ELF-1 (cell line): ENCODE measurements at regions not wholly inside any gene's neighbourhood (a gene's known extent, or its start where the extent isn't known, plus 50 kb on each side); places are given as distances from the start of the nearest gene placed in this dataset.
A peak's percentile ranks its signal among the peaks of the same experiment; 100 is the strongest.
"Not testable (repeated sequence)": the region's sequence is repeated elsewhere in the genome, so short reads cannot be mapped to it uniquely, and the experiment has no call there.

Source experiments
- DNase-seq: peaks from one replicate; pipeline ENCODE4 v3.0.0-alpha.2; 2016; ENCODE audit warnings: low read depth, low spot score

DNA sequence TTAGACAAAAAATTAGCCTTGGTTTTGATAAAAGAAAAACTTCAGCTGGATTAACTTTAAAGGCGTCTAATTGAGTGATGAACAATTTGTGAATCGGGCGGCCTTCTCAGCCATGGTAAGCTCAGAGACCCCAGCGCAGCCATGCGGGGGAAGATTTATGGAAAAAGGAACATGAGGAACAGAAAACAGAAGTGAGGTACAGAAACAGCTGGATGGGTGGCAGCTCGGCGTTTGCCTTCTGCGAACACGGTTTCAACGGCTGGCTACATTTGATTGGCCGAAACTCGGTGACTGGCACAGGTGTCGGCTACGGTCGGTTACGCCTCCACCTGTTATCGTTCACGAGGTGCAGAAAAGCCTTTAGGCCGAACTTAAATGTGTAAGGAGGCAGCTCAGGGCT lies 401.4 kb upstream of the FAT1 start:
- no peak for DNase-seq

DNA sequence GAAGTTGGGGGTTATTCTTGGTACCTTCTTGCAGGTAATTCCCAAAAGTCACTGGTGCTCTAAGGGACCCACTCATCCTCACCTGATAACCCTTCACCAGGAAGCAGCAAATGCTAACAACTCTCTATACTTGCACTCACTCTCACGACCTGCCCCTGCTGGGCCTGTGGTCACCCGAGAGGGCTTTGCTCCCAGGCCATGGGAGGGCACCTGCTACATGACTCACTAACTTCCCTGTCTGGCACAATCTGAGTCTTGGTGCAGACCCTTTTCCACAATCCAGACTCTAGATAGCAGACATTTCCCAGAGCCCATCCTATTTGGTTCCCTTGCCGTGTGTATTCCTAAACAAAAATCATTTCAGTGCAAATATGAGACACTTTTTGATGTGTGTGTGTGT lies 403.8 kb upstream of the FAT1 start:
- no peak for DNase-seq

DNA sequence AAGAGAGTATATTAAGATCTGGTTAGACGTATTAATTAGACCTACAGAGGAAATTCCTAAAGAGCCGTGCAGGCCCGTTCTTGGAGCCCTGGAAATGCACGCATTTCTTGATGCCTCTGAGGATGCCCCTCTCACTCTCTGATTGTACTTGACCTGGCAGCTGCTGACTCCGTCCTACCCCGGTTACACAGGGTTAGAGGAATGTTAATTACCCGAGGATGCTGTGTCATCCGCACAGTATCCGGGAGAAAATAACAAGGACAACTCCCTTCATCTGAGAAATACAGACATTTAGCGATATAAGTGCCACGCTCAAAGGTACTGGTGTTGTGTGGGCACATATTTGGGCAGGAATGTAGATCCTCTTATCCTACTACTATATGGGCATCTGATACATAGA lies 404.6 kb upstream of the FAT1 start:
- peak; percentile 4 for DNase-seq

DNA sequence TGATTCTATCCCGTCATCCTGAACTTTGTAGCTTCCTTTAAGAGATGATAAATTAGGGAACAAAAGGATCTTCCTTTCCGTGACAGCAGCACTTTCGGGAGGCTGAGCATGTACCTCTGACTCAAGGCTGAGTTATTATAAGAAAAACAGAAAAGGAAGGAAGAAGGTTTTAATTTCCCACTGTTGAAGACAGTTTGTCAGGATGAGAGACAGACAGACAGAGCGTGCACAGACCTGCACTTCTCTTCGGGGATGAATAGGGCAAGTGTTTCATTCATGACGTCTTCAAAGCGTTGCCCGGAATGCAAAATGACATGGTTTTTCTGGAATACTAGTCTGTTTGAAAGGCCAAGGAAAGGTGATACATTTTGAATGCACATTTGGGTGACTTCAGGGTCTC lies 405.3 kb upstream of the FAT1 start:
- DNase-seq: no peak

DNA sequence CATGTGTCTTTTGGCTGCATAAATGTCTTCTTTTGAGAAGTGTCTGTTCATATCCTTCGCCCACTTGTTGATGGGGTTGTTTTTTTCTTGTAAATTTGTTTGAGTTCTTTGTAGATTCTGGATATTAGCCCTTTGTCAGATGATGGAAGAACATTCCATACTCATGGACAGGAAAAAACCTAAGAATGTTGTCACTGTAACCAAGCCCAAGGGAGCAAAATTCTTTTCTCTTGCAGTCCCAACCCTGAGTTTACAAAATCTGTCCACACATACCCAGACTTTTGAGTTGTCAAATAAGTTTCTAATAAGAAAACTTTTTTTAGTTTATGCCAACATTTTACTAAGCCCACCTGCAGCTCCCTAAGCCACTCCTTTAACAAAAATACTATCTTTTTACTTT lies 408.2 kb upstream of the FAT1 start:
- not testable (repeated sequence) for DNase-seq

DNA sequence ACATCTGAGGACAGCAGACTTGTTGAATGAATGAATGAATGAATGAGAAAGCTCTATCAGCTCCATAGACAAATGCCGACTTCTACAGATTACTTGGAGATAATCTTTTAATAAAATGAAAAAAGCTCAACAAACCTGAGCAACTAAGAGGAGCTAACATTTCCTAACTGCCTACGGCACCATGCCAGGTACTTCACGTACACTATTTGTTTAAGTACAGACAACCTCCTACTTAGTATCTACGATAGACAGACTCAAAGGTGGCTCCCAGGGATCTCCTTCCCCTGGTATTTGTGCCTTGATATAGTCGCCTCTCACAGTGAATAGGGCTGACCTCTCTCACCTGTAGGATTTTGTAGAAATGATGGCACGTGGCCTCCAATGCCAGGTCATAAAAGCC lies 412.2 kb upstream of the FAT1 start:
- DNase-seq: no peak

DNA sequence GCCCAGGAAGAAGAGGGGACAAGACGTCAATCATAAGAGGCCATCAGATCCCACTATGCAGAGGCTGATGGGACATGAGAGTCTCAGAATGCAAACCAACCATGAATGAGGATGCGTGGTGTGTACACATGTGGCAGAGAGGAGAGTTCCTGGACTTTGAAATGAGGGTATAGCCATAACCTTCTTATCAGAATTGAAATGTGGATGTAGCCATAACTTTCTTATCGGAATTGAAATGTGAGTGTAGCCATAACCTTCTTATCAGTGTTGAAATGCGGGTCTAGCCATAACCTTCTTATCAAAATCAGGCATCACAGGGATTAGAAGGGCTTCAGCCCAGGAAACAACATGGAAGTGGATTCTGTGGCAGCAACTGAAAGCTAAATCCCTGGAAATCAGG lies 415.5 kb upstream of the FAT1 start:
- no peak for DNase-seq

DNA sequence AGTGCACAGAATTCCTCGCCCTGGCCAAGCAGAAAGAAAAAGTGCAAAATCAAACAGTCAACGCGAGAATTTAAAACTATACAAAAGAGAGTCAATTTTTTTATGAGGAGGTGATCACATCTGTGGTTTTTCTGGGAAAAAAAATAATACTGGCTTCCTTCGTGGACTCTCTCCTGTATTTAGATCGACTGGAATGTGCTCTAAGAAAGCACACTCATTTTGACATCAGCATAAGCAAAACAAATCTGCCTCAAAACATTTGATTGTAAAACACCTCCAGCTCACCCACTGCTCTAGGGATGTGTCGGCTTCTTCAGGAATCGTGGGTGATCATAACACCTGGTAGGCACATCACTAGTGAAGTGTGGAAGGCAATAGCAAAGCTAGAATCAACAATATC lies 417.4 kb upstream of the FAT1 start:
- DNase-seq: no peak

DNA sequence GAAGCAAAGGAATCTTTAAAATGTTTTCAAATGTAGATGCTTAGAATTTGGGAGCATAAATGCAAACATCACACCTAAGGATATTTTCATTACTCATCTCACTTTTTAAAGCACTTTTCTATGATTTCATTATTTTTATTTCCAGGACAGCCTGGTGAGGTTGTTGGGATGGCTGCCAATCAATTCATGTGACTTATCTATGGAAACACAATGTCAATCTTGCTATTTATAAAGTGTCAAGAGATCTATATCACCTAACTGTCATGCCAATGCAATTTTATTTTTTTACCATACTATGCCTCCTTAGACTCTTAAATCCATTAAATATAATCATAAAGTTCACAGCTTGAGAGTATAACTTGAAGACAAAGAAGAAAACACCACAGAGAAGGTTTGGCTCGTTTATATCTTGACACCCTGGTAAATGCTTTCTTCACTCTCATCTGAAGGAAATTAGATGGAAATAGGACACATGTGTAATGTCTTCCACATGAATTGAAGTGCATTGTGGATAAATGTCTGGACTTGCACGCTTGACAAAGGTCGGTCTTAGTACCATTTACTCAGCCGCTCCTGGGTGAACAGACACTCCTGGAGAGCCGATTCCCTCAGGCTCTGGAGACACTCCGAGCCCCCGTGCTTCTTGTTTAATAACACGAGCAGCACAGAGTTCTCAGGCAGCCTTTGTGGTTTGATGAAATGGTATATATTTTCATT lies 425.7 kb upstream of the FAT1 start:
- no peak for DNase-seq

DNA sequence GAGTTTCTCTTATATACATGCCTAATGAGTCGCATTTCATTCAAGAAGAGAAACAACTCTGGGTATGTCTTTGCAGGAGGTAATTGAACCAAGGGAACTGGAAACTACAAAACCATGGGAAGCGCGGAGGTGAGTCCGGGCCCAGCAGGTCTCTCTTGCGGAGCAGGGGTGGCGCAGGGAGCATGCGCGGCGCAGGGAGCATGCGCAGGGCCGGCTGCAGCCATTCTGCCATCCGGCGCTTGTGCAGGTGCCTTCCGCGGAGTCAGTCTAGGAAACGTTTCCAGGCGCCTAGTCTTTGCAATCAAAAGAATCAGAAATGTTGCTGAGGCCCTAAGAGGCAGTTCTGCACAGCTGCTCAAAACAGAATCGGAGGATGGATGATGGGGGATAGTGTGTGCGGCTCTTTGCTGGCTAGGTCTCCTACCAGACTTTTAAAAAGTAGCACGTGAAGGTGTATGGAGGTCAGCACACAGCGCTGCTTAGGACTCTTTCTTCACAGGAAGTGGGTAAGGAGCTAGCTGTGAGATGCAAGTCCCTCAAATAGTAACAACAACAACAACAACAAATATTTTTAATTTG lies 433.8 kb upstream of the FAT1 start:
- DNase-seq: no peak

DNA sequence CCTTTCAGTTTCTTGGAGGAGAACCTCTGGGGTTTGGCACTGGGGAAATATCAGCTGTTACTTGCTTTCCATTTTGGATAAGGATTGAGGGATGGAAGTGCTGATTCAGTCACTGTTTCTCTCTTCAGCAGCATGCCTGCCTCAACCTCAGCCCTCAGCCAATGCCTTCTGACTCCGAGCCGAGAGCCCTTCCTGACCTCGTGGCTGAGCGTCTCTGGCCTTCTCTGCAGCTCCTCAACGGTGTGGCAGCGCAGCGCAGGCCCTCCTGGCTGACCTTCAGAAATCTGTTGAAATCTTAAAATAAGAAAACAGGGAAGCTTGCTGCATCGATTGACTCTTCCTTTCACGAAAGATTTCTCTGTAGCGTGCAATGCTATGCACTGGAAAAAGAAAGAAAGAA lies 434.3 kb upstream of the FAT1 start:
- no peak for DNase-seq

DNA sequence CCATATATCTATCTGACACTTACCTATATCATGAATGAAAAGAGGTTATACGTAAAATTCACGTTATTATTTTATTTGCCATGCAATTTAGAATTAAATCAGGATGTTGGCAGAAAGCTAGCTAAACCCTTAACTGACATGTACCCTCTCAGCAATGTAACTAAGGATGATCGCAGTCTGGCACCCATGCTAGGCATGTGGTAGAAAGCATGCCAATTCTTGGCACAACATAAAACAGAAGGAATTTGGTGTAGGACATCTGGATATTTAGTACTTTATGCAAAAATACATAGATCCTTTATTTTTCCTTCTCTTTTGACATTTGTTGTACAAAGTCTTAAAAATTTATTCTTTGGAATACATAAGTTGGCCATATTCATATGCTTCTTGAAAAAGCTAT lies 436.8 kb upstream of the FAT1 start:
- DNase-seq: no peak

DNA sequence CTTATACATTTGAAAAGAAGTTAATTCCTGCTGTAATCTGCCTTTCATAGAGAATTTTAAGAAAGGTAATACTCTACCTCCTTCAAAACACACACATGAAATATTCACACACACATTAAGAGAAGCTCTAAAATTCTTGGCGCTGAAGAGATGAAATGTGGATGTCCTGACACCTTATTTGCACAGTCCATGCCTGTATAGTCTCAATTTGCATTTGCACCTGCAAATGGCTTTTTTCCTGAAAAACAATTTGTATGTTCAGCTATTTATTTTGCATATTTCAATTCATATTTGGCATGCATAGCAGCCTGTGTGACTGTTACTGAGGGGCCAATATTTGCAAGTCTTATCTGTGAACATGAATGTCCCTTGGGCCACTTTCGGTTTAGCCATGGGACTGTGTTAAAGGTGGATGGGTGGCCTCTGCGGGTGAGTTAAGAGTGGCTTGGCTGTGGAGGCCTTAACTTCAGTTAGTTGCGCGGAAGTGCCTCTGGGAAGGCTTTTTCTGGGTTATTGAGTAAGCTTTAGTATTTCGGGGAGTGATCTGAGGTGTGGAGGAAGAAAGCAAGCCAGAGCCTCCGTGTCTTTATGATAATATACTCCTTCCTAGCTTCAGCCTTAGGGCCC lies 443.3 kb upstream of the FAT1 start:
- no peak for DNase-seq

DNA sequence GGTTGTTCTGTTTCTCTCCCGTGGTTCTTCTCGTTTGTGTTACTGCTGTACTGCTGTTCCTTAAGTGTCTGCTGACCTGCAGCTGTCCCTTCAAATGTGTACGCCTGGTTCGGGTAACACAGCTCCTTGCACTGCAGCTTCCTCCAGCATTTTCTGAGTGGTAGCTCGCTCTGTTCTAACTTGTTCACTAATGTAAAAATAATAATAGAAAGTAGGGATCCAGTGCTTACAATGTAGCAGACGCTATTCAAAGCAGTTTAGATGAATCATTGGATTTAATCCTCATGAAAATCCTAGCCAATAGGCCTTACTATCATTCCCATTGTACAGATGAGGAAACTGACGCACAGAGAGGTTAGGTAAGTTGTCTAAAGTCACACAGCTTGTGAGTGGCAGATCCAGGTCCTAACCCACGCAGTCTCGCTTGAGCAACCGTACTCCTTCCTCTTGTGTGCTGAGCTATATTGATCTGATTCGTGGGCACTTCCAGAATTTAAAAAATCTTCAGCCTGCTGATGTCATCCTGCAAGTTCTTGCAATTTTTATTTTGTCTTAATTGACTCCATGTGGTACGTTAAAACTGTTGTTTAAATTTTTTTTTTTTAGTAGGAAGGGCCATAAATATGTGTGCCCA lies 448.2 kb upstream of the FAT1 start:
- DNase-seq: no peak

DNA sequence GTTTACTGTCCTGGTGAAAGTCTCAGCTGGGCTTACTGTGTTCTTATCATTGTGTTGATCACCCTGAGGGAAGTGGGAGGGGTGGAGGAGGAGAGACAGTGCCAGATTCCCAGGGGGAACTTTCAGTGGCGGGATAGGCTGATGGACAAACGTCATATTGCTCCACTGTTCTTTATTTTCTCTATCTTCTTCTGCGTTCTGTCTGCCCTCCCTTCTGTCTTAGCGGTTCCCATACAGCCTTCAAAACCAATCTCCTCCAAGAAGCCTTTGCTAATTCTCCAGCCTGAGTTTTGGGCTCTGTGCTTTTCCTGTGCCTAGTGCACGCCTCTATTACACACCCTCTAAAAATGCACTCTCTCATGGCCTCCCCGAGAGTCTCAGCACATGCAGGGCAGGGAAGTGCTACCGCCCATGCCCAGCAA lies 448.7 kb upstream of the FAT1 start:
- DNase-seq: peak; percentile 47

DNA sequence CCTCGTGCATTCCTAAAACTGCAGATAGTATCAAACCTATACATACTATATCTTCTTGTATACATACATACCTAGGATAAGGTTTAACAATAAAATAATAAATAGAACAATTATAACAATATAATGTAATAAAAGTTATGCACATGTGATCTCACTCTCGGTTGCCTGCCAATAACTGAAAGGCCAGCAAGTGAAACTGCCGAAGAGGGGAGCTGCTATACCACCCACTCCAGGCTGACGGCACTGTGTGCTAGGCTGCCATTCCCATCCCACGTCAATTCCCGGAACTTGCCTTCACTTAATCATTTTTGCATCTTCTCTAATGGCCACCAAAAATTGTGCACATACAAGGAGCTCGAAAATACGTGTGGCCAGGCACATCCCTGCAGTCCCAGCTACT lies 451.1 kb upstream of the FAT1 start:
- DNase-seq: no peak

DNA sequence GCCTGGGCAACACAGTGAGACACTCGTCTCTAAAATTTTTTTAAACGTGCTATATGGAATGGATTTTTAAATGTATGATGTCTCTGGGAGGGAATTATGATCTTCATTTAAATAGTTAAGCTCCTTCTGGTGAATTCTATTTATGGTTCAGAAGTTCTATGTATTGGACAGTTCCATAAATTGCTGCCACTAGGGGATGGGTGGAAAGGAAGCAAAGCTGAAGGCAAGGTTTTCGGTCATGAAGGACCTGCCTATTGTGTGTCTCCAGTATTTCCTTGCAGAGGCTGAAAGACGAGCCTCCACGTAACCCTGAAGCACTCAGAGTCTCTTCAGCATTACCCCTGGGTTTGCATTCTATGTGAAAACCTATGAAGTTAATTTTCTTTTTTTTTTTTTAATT lies 451.5 kb upstream of the FAT1 start:
- no peak for DNase-seq

DNA sequence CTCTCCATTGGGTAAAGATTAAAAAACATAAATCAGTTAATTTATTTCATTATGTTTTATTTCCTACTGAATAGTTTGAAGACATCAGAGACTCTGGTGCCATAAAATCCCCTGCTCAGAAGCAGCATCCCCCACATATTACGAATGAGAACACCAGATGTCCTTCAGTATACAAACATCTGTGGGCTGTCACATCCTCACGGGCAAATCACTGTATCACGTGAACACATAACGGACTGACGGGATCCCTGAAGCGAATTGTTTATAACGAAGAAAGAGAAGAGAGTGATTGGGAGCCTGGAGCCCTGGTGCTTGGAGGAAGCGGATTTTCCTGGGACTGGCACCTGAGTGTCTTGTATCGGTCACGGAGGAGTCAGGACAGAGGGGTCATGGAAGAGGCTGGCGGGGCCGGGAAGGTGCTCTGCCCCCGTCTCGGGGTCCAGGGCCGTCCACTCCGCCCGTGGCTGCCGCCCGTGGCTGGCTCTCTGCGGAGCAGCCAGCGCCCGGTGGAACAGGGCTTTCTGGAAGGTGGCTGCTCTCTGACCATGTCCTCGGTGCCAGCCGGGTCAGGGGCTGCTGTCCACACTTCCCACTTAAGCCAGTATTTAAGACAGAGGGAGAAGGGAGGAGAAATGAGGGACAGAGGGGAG lies 452.7 kb upstream of the FAT1 start:
- no peak for DNase-seq

DNA sequence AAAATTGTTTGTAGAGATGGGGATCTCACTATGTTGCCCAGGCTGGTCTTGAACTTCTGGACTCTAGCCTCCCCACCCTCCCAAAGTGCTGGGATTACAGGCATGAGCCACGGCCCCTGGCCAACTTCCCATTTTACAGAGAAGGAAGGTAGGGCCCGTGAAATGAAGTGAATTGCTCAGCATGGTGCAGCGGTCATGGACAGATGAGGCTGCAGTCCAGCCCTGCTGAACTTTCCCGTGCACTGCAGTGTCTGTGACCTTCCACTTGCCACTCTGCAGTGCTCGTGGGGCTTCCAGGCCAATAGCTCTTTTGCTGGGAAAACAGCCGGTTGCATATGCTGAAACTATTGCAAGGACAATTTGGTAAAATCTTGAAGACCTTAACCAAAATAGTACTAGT lies 454.4 kb upstream of the FAT1 start:
- no peak for DNase-seq

DNA sequence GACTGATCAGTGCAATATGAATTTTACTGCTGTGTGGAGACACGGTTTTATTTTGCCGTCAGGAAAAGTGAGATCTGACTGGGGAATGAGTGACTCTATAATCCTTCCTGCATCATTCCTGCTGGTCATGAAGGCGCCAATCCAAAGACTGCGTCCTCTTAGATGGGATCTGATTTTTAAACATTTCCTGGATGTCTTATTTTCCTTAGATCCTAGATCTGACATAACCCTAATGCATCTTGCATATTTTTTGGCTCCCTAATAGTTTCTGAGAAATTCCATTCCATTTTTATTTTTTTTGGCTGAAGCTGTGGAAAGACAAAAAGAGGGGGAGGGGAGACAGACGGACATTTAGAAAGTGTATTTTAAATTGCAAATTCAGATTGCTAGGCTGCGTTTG lies 454.9 kb upstream of the FAT1 start:
- no peak for DNase-seq

DNA sequence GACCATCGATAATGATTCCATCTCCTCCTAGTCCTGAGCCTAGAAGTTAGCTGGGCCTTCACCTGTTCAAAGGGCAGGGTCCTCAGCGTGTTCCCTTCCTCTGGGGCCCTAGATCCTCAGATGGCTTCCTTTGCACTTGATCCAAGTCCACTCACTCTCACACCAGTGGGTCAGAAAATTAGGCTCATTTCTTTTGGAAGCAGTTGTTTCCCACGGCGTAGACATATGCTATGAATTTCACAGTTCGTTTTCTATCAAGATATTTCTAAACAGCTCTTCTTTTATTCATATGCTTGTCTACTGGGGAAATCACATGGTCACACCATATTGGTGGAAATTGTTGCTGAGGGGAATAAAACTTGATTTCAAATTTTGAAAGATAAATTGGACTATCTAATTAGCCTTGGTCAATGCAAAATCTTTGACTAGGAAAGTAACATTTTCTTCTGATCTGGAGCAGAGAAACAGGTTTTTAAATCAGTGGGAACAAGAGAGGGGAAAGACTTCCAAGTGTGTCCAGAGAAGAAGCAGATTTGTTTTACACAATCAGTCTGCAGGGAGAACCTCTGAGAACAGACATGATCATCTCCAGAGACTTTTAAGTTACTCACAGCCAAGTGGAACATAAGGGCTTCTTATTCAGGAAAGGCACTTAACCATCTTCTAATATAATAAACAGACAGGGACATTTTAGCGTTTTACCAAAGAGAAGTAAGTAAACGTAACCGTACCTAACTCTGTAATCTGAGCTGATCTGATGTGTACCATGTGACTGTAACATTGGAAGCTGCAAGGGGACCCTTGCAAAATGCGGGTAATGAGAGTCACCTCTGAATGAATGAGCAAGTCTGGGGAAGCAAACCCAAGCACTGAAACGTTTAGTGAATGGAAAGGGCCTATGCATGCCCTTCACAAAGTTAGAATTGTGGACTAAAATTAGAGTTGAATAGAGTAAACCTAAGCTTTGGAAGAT lies 455.7 kb upstream of the FAT1 start:
- no peak for DNase-seq
